ENCODE measurements at regions not wholly inside any gene's neighbourhood (a gene's known extent, or its start where the extent isn't known, plus 50 kb on each side); places are given as distances from the start of the nearest gene placed in this dataset.

DNA sequence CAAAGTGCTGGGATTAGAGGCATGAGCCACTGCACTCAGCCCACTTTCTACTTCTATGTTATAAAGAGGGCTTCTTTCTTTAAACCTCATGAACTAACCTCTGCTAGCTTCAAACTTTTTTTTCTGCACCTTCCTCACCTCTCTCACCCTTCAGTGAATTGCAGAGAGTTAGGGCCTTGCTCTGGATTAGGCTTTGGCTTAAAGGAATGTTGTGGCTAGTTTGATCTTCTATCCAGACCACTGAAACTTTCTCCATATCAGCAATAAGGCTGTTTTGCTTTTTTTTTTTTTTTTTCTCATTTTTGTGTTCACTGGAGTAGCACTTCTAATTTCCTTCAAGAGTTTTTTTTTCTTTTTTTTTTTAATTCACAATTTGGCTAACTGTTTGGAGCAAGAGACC is 216.4 kb upstream of the MAP3K1 start:
- TF ChIP-seq POLR2A (IDR thresholded peaks at IDR 0.05; ENCODE audit: low read depth, low read length) (no peak), POLR2AphosphoS5 (IDR thresholded peaks at IDR 0.05; ENCODE audit: low read depth, low read length) (no peak), TAF1 (IDR thresholded peaks at IDR 0.05; ENCODE audit: borderline replicate concordance, low read depth, low read length) (no peak)
